CD4-positive, alpha-beta T cell treated with Interleukin-6 at 100 ng/mL for 8 hours (primary cell): ENCODE measurements at regions not wholly inside any gene's neighbourhood (a gene's known extent, or its start where the extent isn't known, plus 50 kb on each side); places are given as distances from the start of the nearest gene placed in this dataset.

Source experiments
- DNase-seq: peaks from one replicate; pipeline ENCODE4 v3.0.0-alpha.2; 2020; ENCODE audit warnings: mixed read lengths, low spot score

DNA sequence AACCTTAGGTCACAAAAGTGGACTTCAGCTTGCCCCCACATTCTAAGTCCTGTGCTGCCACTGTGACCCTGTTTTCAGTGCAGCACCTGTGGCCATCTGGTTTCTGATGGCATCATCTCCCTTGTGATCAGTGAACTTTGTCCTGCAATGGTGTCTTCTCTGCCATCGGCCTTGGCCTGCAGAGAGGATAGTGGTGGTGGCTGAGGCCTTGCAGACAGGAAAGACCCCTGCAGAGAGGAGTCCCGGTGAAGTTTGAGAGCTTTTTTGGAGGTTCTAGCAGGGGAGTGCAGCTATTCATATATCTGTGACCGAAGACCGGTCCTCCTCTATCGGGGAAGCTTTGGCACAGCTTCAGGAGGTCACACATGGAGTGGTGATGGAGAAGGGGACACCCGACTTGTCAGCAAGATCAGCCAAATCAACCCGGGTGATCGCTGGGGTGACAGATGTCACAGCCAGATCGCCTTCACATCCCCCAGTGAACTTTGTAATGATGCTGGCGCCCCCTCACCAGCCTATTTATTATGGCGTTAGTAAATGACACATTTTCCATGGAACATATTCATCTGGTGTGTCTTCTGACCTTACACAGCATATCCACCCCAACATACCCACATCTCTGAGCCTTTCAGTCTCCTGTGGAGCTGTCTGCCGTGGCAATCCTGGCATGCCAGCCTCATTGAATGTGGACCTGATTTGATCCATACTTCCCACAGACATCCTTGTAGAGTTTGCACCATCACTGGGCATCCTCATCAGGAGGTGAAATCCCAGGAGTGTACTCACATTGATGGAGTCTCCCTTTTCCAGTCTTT, 136.1 kb downstream of the PAPOLA start:
- no peak for DNase-seq

DNA sequence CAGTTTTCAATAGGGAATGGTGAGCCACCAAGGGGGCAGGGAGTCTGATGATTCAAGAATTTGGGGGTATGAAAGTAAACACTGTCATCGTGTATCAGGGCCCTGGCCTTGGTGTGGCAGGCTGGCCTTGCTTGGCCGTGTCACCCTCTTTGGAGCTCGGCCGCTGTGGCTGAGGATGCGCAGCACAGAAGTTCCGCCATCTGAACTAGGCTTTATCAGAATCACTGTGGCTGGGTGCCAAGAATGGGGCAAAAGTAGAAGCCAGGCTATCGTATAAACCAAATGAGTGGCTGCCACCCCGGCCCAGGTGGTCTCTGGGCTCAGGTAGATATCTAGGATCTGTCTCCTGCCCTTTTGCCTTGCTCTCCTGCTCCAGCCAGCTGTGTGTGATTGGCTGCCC, 137.4 kb downstream of the PAPOLA start:
- DNase-seq = no peak

DNA sequence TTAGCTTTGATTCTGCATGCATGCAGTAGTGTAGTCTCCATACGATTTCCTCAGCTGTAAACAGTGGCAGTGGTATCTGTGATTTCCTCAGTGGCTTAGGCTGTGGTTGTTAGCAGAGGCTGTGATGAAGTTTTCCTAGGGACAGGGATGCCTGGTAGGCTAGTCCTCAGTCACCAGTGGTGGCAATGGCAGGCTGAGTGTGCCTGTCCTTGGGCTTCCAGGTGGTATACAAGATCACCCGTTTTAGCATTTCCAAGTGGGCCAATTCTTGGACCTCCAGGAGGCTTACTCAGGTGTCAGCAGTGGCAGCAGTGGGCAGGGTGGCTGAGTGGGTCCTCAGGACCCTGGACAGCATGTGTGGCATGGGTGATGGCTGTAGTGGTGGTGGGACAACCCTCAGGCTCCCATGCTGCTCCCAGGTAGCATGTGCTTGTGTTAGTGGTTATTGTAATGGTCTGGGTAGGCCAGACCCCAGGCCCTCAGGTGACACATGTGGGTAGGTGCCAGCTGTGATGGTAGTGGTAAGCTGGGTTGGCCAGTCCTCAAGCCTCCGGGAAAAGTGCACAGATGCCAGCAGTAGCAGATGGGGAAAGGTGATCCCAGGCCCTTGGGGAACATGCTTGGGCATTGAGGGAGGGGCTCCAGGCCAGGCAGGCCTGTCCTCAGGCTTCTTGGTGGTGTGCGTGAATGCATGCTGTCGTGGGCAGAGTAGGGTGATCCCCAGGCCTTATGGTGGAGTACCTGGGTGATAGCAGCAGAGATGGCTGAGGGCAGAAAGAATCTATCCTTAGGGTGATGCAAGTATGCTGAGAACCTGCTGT, 146.5 kb downstream of the PAPOLA start:
- no peak for DNase-seq

DNA sequence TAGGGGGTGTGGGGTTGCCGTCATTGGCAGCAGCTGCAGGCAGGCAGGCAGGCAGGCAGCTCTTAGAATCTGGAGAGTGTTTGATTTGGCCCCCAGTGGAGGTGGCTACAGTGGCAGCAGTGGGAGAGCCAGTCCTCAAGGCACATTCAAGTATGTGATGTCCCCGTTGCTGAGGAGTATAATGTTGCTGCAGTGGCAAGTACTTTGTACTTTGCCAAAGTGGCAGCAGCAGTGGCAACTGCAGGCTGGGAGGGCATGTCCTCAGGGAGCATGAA, 147.1 kb downstream of the PAPOLA start:
- no peak for DNase-seq

DNA sequence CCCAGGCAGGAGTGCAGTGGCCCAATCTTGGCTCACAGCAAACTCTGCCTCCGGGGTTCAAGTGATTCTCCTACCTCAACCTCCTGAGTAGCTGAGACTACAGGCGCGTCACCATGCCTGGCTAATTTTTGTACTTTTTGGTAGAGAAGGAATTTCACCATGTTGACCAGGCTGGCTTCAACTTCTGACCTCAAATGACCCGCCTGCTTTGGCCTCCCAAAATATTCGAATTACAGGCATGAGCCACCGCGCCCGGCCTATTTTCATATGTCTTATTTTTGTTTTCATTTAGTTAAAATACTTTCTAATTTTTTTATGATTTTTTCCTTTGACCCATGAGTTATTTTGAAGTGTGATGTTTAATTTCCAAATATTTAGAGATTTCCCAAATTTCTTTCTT, 143.6 kb upstream of the VRK1 start:
- no peak for DNase-seq

DNA sequence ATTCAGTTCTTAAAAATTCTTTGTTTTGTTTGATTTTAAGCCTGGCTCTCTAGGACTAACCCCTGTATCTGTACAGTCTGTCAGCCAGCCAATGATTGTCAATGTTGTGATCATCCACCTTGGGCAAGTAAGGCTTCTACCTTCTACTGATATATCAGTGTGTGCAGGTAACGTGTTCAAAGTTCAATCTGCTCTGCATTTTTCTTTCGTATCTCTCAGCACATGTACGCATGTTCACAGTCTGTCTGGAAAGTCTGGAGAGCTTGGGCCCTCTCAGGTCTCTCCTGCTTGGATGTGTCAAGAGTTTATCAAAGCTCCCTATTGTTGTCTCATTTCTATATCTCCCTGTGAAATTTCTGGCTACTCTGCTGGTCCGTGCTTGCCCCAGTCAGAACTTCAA, 138.6 kb upstream of the VRK1 start:
- no peak for DNase-seq

DNA sequence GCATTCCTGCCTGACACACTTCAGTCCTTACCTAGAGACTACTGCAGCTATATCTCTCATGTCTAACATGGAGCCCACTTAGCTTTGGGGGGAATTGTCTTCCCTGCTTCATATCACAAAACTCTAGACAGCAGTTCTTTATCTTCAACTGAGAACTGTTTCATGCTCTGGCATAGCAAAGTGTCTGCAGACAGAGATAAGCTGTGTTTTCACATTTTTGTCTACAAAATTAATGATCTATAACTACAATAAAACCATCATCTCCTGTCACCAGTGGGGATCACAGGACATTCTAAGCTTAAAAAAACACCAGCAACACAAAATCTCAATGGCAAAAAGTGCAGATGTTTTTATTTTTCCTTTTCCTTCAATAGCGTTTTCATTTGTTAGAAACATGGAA, 137.1 kb upstream of the VRK1 start:
- DNase-seq = no peak

DNA sequence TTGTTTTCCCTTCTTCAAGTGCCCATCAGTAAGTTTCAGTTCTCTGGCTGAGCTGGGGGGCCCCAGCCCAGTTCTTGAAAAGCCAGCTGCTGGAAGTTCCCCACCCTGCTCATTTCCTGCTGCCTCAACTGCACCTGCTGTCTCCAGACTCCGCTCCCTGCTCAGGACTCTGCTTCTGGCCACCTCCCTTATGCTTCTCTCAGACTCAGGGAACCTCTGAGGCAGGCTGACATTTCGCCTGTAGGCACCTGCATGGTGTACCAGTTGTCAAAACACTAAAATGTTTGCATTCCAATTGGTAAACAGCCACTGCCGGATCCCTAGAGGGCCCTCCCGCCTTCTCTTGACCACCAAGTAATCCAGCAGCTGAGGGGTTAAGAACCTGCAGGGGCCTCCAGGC, 136.5 kb upstream of the VRK1 start:
- DNase-seq = no peak

DNA sequence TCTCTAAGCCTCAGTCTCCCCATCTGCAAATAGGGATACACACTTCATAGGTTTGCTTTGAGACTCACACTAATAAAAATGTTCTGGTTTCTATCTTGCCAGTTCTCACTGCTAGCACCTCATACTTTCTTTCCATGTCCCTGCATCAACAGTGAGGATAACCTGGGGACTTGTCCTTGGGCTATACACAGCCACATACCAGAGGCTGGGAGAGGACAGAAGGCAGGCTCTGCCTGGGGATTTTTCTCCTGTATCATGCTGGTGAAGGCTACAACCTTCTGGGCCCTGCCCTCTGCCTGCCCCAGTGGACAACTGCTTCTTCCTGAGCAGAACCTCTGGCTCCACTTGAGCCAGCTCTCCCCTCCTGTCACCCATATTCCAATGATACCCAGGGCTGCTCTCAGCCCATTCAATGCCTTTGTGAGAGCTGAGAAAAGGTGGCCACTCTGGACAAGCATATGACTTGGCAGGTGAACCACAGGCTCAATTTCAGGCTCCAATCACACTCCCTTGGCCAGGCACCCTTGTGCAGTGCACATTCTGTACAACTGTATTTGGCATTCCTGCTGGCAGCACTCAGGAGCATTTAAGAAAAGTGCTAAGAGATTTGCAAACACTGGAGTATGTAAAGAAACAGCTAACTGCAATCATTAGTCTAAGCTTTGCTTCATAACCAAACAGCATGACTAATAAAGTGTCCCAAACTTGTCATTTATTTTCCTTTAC, 135.8 kb upstream of the VRK1 start:
- no peak for DNase-seq

DNA sequence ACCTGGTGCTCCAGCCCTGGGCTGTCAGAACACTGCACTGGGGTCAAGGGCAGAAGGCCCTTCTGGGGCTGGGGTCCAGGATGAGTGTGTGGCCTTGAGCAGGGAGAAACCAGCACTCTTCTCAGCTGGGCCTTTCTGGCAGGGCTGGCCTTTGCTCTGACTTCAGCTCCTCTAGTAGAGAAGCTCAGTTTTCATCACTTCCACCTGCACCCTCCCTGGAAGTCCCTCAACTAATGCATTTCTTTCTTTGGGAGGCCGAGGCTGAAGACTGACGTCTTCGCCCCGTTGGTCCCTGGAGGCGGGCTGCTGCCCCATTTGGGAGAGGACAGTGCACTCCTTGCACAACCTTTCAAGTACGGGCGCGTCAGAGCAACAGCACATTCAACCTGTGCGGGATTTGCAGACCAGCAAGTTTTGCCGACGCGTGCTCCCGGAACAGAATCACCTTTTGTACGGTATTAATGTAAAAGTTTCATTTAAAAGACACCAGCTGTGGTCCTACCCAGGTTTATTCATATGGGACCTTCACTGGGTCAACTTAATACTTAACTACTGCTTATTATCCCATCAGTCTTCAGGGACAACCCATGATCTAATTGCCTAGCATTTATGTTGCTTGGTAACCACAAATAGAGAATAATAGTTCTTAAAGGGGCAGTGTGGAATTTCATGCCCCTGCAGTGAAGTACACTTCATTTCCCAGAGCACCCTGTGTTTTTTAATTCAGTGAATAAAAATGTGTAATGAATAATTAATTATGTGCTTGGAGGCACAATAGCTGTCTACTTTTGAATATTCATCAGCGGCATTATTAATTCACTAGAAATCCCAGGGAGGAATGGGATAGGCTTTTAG, 134.8 kb upstream of the VRK1 start:
- DNase-seq = no peak

DNA sequence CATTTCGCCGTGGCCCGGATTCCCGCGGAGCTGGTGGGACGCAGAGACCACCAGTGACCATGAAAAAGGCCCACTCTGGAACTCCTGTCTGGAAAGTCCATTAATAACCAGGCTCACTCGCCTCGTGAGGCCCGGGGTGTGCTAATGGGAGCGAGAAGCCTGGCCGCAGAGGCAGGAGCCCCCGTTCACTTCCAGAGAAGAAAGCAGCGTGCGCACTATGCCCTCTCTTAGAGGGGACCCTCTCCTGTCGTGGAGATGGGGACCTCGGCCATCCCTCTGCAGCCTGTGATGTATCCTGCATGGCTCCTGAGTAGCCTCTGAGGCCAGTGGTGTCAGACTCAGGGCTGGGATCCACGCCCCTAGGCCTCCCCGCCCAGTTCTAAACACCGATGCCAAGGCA, 134.1 kb upstream of the VRK1 start:
- no peak for DNase-seq

DNA sequence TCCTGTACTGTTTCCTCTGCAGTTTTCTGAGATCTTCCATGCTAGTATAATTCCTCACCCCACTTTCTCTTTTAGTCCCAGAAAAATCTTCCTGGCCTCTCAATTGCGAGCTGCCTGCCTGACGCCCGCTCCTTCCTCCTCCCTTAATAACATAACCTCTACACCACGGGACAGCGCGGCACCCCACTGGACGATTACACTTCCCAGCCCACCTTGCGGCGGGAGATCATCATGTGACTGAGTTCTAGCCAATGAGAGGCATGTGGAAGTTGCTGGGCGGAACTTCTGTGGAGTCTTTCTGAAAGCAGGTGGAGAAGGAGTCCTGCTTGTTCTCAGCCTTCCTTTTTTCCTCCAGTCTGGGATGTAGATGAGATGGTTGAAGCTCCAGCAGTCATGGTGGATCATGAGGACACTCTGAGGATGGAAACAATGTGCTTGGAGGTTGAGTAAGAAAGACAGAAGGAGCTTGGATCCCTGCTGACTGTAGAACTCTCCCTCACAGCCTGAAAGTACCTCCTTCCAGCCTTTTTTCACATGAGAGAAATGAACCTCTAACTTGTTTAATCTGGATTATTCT, 133.6 kb upstream of the VRK1 start:
- no peak for DNase-seq

DNA sequence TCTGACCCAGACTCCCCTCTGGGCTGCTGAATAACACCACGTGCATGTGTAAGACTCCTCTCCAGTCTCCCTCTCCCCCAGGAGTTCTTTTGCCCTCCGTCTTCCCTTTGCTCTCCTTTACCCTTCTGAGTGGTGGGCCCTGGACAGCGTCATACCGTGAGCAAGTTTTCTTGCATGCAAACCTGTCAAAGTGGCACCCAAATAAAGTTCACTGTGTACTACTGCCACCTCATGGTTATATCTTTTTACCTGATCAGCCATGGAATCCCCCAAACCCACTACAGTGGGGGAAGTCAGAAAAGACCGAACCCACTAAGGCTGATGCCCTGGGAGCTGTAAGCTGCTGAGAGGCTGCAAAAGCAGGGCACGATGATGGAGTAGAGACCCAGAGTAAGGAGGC, 131.1 kb upstream of the VRK1 start:
- no peak for DNase-seq

DNA sequence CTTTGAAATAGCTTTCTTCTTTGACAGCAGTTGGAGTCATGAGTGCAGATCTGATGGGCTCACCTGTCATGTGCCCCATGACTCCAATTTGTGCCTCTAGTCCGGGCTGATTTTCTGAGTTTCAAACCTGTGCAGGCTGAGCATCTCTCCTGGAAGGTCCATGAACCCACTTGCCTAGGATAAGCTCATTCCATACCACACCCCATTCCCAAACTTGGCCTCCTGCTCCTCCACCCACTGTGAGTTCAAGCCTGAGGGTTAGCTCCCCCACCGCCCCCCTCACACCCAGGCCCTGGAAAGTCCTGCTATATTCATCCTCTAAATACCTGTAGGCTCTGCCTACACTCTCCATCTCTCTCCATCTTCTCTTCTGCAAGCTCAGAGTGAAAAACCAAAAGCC, 126.8 kb upstream of the VRK1 start:
- no peak for DNase-seq

DNA sequence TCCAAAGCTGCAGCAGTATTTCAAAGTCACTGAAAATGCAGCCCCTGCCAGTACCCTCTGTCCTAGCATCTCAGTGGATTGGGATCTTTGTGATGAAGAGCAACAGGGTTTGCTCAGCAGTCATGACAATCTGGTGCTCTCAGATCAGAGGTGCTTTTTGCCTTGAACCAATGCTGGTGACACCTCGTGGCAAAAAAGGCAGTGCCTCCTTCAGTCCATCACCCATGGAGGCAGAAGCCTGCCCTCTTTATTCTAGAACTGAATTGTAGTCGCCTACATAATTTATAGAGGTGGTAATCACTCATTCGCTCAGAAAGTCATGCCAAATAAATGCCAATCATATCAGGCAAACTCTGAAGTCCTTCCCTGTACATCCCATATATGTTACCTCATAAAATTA, 126.0 kb upstream of the VRK1 start:
- DNase-seq = no peak

DNA sequence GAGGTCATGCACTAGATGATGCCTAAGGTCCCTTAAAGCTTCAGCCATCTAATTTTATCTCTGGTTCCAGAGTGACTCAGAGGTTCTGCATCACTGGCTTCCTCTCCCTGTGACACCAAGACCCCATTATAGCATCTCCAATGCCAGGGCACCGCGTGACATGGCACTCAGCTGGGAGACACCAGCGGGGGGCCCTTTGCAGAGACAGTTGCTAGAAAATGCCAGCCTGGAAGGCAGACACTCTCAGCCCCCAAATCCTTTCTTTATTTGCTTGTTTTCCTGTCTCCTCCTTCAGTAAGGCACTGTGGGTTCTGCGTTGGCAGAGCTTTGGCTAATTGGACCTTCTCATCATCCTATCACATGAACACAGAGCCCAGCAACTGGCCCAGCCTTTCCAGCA, 123.5 kb upstream of the VRK1 start:
- DNase-seq = no peak

DNA sequence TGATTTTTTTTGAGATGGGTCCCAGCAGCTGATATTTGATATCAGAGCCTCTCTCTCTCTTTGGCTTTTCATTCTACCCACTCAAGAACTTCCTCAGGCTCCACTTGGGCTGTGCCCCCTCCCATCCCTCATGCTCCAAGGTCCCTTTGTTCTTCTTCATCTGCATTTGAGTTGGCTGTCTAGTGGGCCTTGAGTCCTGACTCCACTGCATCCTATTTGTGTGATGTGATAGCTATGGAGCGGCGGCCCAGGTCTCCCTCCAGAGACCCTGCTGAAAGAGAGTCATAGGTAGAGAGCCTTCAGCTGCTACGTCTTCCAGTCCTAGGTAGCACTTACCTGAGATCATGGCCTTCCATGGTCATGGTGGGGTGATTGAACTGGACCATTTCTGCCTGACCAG, 123.1 kb upstream of the VRK1 start:
- no peak for DNase-seq

DNA sequence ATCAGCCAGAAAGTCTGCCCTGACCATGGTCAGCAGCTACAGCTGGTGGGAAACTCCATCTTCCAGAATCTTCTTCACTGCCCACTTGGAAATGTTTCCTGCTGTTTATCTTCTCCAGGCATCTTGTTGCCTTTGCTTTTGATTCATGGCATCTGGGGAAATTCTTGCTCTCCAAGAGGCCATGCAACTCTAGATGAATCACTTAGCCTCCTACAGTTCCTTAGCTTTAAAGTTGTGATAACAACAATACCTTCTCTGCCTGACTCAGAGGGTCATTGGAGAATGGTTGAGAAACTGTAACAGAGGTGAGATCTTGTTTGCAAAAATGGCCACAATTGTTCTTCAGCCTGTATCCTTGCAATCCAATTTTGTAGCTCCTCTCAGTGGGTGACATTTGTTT, 121.0 kb upstream of the VRK1 start:
- no peak for DNase-seq

DNA sequence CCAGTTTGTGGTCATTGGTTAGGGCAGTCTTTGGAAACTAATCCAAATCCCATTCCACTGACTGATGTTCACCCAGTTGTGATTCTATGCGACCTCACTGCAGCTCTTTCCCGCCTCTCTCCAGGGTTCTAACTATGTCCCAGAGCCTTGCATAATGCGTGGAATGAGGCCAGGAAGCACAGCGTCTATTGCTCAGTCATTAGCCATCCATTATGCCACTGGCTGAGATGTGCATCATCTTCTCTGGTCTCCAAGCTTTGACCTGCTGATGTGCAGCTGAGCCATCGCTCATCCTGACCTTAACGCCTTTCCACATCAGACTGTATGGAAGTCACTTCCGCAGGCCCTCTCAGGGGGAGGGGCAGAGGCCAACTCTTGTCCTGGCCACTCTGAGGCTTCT, 115.4 kb upstream of the VRK1 start:
- no peak for DNase-seq

DNA sequence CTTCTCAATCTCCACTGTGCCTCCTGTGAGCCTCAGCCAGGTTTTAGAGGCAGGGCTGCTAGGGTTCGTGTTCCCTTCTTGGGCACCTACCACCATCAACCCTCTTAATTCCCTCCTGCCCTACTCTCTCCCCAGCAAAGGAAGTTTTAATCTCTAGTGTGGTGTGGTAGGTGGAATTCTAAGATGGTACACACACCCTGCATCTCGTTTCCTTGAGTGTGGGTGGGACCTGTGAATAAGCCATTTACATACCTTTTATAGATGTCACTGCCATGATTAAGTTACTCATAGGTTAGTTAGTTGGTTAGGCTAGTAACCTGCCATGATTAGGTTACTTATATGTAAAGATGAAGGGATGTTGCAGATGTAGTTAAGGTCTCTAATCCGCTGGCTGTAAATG, 114.8 kb upstream of the VRK1 start:
- no peak for DNase-seq

DNA sequence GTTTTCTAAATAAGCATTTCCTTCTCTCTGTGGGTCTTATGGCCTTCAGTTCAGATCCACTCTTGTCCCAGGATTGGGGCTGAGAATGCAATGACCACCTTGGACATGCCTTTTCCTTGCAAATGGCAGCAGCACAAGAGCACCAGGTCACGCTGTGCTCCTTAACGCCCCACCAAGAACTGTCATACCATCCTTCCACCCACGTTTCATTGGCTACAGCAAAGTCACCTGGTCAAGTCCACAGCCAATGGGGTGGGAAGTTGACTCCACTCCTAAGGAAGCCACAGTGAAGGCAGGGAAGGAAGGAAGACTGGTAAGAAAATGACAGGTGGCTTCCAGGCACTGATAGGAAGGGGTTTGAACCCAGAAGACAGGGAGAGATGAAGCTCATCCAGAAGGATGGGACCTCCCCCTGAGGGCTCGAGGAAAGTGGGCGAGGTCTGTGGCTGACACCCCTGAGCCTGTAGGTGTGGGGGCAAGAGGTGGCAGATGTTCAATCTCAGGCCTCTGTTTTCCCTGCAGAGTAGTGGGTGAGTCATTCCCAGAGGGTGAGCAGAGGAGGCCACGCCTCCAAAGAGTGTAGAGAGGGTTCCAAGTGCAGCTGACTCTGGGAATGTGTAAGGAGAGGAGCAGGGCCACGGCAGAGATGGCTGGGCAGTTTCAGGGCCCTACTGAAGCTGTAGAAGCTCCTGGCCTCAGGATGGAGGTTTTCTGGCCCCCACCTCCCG, 113.5 kb upstream of the VRK1 start:
- no peak for DNase-seq
